ENCODE measurements at regions not wholly inside any gene's neighbourhood (a gene's known extent, or its start where the extent isn't known, plus 50 kb on each side); places are given as distances from the start of the nearest gene placed in this dataset.

DNA sequence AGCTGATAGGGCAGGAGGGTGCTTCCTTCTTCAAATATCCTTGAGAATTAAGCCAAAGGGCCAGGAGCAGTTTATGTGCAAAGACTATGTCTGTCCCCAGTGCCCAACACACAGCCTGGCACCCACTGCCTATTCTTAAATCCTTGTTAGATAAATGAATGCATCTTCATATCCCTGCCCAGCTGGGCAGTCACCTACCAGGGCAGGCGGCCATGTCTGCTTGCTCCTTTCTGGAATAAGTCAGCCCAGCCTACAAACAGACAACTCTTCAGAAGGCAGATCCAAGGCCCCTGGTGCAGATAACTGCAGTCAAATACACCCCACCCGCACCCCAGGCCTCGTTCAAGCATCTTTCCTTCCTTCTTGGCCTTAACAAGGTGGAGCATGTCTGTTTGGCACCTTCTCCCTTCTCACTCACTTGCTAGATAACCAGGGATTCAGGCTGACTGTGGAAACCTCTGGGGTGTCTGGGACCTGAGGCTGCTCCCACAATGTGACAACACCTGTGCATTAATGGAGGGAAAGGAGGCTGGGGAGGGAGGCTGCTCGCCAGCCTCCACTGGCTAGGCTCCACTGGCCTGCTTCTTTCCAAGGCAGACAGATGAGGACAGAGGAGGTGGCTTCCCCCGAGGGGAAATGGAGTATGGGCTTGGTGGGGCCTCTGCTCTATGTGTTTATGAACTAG lies 59.9 kb upstream of the COL13A1 start:
- no peak for TF ChIP-seq ZNF549 (tag by site-specific recombination; IDR thresholded peaks at IDR 0.05)
- TF ChIP-seq, protein P1, sequence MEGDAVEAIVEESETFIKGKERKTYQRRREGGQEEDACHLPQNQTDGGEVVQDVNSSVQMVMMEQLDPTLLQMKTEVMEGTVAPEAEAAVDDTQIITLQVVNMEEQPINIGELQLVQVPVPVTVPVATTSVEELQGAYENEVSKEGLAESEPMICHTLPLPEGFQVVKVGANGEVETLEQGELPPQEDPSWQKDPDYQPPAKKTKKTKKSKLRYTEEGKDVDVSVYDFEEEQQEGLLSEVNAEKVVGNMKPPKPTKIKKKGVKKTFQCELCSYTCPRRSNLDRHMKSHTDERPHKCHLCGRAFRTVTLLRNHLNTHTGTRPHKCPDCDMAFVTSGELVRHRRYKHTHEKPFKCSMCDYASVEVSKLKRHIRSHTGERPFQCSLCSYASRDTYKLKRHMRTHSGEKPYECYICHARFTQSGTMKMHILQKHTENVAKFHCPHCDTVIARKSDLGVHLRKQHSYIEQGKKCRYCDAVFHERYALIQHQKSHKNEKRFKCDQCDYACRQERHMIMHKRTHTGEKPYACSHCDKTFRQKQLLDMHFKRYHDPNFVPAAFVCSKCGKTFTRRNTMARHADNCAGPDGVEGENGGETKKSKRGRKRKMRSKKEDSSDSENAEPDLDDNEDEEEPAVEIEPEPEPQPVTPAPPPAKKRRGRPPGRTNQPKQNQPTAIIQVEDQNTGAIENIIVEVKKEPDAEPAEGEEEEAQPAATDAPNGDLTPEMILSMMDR (tag by site-specific recombination; IDR thresholded peaks at IDR 0.05): no peak
